ENCODE measurements at regions not wholly inside any gene's neighbourhood (a gene's known extent, or its start where the extent isn't known, plus 50 kb on each side); places are given as distances from the start of the nearest gene placed in this dataset.

GRCh38 chr2:136658201-136658600 lies 107.1 kb upstream of the THSD7B start:
- TF ChIP-seq EZH2 (IDR thresholded peaks at IDR 0.05; ENCODE audit: borderline replicate concordance, low read length), result no peak
- no peak for TF ChIP-seq CTCF (conservative IDR thresholded peaks at IDR 0.05 in 1 of 2, IDR thresholded peaks at IDR 0.05 in 1 of 2; ENCODE audit: extremely low read depth in 1 of 2, insufficient read depth in 1 of 2, low read depth in 1 of 2, low read length in 2 of 2)

Data from mammary epithelial cell (primary cell).